WTC11 (cell line): ENCODE measurements at regions not wholly inside any gene's neighbourhood (a gene's known extent, or its start where the extent isn't known, plus 50 kb on each side); places are given as distances from the start of the nearest gene placed in this dataset.

ENCODE experiments used
- ATAC-seq: fragments of 200-7000 bp; cut with Tn5 transposase; 2 replicates; pipeline ENCODE4 v1.10.0; 2021; ENCODE audit warnings: mild to moderate bottlenecking, moderate library complexity
- CTCF ChIA-PET: fragments of 300-600 bp; sonication (Branson Sonifier 250); formaldehyde crosslinking; loops from one replicate; lab custom pipeline; 2021; ENCODE audit warnings: antibody characterized with exemption; lab: Charles Lee
- POLR2A ChIA-PET: fragments of 350-600 bp; sonication (Branson Sonifier 250); formaldehyde crosslinking; loops from one replicate; lab custom pipeline; 2021; ENCODE audit warnings: antibody characterized with exemption; lab: Charles Lee
- DNase-seq: peaks from one replicate; pipeline ENCODE4 v3.0.0; 2021; ENCODE audit warnings: low spot score
- H3K27ac Mint-ChIP-seq: 2 replicates; pipeline ENCODE4 v1.8.0; 2021; ENCODE audit warnings: mixed read lengths
- H3K27me3 Mint-ChIP-seq: 2 replicates; pipeline ENCODE4 v1.8.0; 2021; ENCODE audit warnings: low read depth, mild to moderate bottlenecking, moderate library complexity, mixed read lengths
- H3K36me3 Mint-ChIP-seq: 2 replicates; pipeline ENCODE4 v1.8.0; 2021; ENCODE audit warnings: mixed read lengths
- H3K4me1 Mint-ChIP-seq: 2 replicates; pipeline ENCODE4 v1.8.0; 2022; ENCODE audit warnings: mixed read lengths
- H3K4me3 Mint-ChIP-seq: 2 replicates; pipeline ENCODE4 v1.8.0; 2021; ENCODE audit warnings: mild to moderate bottlenecking, moderate library complexity, mixed read lengths
- H3K9me3 Mint-ChIP-seq: 2 replicates; pipeline ENCODE4 v1.8.0; 2021; ENCODE audit warnings: mixed read lengths
- ATF1 ChIP-seq: sonication (generic); formaldehyde crosslinking; IDR thresholded peaks from 2 replicates; pipeline ENCODE4 v1.8.1; 2023; ENCODE audit warnings: mild to moderate bottlenecking, moderate library complexity, missing genetic modification reagents
- E2F1 ChIP-seq: sonication (generic); formaldehyde crosslinking; IDR thresholded peaks from 2 replicates; pipeline ENCODE4 v1.8.0; 2022; ENCODE audit warnings: mild to moderate bottlenecking, missing genetic modification reagents
- FOXJ3 ChIP-seq: sonication (generic); formaldehyde crosslinking; IDR thresholded peaks from 2 replicates; pipeline ENCODE4 v1.9.0; 2021; ENCODE audit warnings: missing genetic modification reagents, mild to moderate bottlenecking, borderline replicate concordance
- FOXK1 ChIP-seq: sonication (generic); formaldehyde crosslinking; IDR thresholded peaks from 2 replicates; pipeline ENCODE4 v1.8.0; 2022; ENCODE audit warnings: mild to moderate bottlenecking, moderate library complexity, missing genetic modification reagents
- GABPB1 ChIP-seq: sonication (generic); formaldehyde crosslinking; IDR thresholded peaks from 2 replicates; pipeline ENCODE4 v1.8.1; 2023; ENCODE audit warnings: mild to moderate bottlenecking, missing genetic modification reagents
- MAX ChIP-seq: sonication (generic); formaldehyde crosslinking; IDR thresholded peaks from 2 replicates; pipeline ENCODE4 v1.8.0; 2022; ENCODE audit warnings: mild to moderate bottlenecking, missing genetic modification reagents
- NFATC4 ChIP-seq: fragments of 250-450 bp; sonication (Bioruptor Pico); IDR thresholded peaks from 2 replicates; pipeline ENCODE4 v1.9.0; 2021; ENCODE audit warnings: mild to moderate bottlenecking
- NR3C1 ChIP-seq: sonication (generic); formaldehyde crosslinking; conservative IDR thresholded peaks from 2 replicates; pipeline ENCODE4 v1.8.1; 2023; ENCODE audit warnings: low read depth, mild to moderate bottlenecking, missing genetic modification reagents
- OVOL2 ChIP-seq: fragments of 250-450 bp; sonication (Bioruptor Pico); IDR thresholded peaks from 2 replicates; pipeline ENCODE4 v1.9.0; 2021; ENCODE audit warnings: mild to moderate bottlenecking, borderline replicate concordance
- PRDM15 ChIP-seq: sonication (generic); formaldehyde crosslinking; IDR thresholded peaks from 2 replicates; pipeline ENCODE4 v1.8.0; 2022; ENCODE audit warnings: missing genetic modification reagents
- PREB ChIP-seq: sonication (generic); formaldehyde crosslinking; IDR thresholded peaks from 2 replicates; pipeline ENCODE4 v1.8.1; 2022; ENCODE audit warnings: mild to moderate bottlenecking, missing genetic modification reagents, moderate library complexity, borderline replicate concordance
- SMAD4 ChIP-seq: sonication (generic); formaldehyde crosslinking; IDR thresholded peaks from 2 replicates; pipeline ENCODE4 v1.8.0; 2022; ENCODE audit warnings: mild to moderate bottlenecking, missing genetic modification reagents
- SOX15 ChIP-seq: fragments of 250-450 bp; sonication (Bioruptor Pico); IDR thresholded peaks from 2 replicates; pipeline ENCODE4 v1.9.0; 2021; ENCODE audit warnings: mild to moderate bottlenecking
- SP1 ChIP-seq: sonication (generic); formaldehyde crosslinking; conservative IDR thresholded peaks from 2 replicates; pipeline ENCODE4 v1.8.1; 2022; ENCODE audit warnings: missing genetic modification reagents
- TCF7 ChIP-seq: sonication (generic); formaldehyde crosslinking; IDR thresholded peaks from 2 replicates; pipeline ENCODE4 v1.8.0; 2022; ENCODE audit warnings: mild to moderate bottlenecking, low read depth, missing genetic modification reagents, moderate library complexity
- TEAD1 ChIP-seq: sonication (generic); formaldehyde crosslinking; IDR thresholded peaks from 2 replicates; pipeline ENCODE4 v1.8.0; 2022; ENCODE audit warnings: mild to moderate bottlenecking, missing genetic modification reagents
- TP53 ChIP-seq: sonication (generic); formaldehyde crosslinking; IDR thresholded peaks from 2 replicates; pipeline ENCODE4 v1.8.1; 2023; ENCODE audit warnings: mild to moderate bottlenecking, missing genetic modification reagents
- ZNF138 ChIP-seq: sonication (generic); formaldehyde crosslinking; conservative IDR thresholded peaks from 2 replicates; pipeline ENCODE4 v1.8.1; 2022; ENCODE audit warnings: mild to moderate bottlenecking, moderate library complexity, missing genetic modification reagents
- ZNF281 ChIP-seq: sonication (generic); formaldehyde crosslinking; IDR thresholded peaks from 2 replicates; pipeline ENCODE4 v1.8.0; 2023; ENCODE audit warnings: mild to moderate bottlenecking, missing genetic modification reagents
- ZNF317 ChIP-seq: sonication (generic); formaldehyde crosslinking; IDR thresholded peaks from 2 replicates; pipeline ENCODE4 v1.8.1; 2023; ENCODE audit warnings: low read depth, mild to moderate bottlenecking, moderate library complexity, missing genetic modification reagents, borderline replicate concordance
- ZNF532 ChIP-seq: fragments of 250-450 bp; sonication (Bioruptor Pico); IDR thresholded peaks from 2 replicates; pipeline ENCODE4 v1.9.0; 2021; ENCODE audit warnings: mild to moderate bottlenecking, borderline replicate concordance

- TF ChIP-seq ZNF532 (CRISPR knock-in tag) (no peak), NR3C1 (no peak), TEAD1 (CRISPR knock-in tag) (no peak), TCF7 (no peak), SP1 (CRISPR knock-in tag) (no peak), NFATC4 (CRISPR knock-in tag) (no peak), ZNF317 (CRISPR knock-in tag) (no peak), ZNF281 (CRISPR knock-in tag) (no peak), PRDM15 (CRISPR knock-in tag) (no peak), FOXJ3 (CRISPR knock-in tag) (no peak), E2F1 (CRISPR knock-in tag) (no peak)
Observed at GRCh38 chr10:117670116-117670904, 127.8 kb downstream of the EMX2 start (continued).

- peaks cover 6% of the 10 kb centered on the region for H3K4me1 Mint-ChIP-seq
- no peak overlapping the region for H3K4me3 Mint-ChIP-seq
- H3K36me3 Mint-ChIP-seq = no peaks in the 10 kb centered on the region
- no peaks in the 10 kb centered on the region for H3K27me3 Mint-ChIP-seq
- H3K9me3 Mint-ChIP-seq = no peaks in the 10 kb centered on the region
- ATAC-seq = no peak
- ChIA-PET CTCF (interaction anchor here (0.7 to 1.0 kb wide), 2 partner anchors 177 to 586 kb away, joined by 3 to 4 read pairs; no protein-coding TSS in a partner anchor), POLR2A (no interaction called here)
- no peak overlapping the region for H3K27ac Mint-ChIP-seq
- DNase-seq = no peak
- TF ChIP-seq MAX (CRISPR knock-in tag) (no peak), FOXK1 (CRISPR knock-in tag) (no peak), TP53 (no peak), OVOL2 (CRISPR knock-in tag) (no peak), GABPB1 (CRISPR knock-in tag) (no peak), SMAD4 (CRISPR knock-in tag) (no peak), ATF1 (CRISPR knock-in tag) (no peak), ZNF138 (no peak), SOX15 (CRISPR knock-in tag) (no peak), PREB (CRISPR knock-in tag) (no peak)
Observed at GRCh38 chr10:117673230-117674010, 130.9 kb downstream of the EMX2 start.
